Lung (tissue), 11 donors: ENCODE measurements at regions not wholly inside any gene's neighbourhood (a gene's known extent, or its start where the extent isn't known, plus 50 kb on each side); places are given as distances from the start of the nearest gene placed in this dataset.
"Not testable (repeated sequence)": the region's sequence is repeated elsewhere in the genome, so short reads cannot be mapped to it uniquely, and the experiment has no call there.

ENCODE experiments used
- ATAC-seq: fragments of 200-7000 bp; cut with Tn5 transposase; one replicate; pipeline ENCODE4 v1.9.1; 2020; ENCODE audit warnings: moderate number of reproducible peaks; ENCODE audit not compliant: insufficient read depth, low FRiP score
- DNase-seq, 3 donors: peaks; one replicate each; pipeline ENCODE4 v3.0.0-alpha.2; 2013 to 2017
- H3K27ac ChIP-seq, 2 donors: one replicate each; pipeline ENCODE4 v1.5.1; 2013; ENCODE audit warnings: mild to moderate bottlenecking in 2 of 2, moderate library complexity in 2 of 2, control low read depth in 1 of 2, inconsistent platforms in 1 of 2, low read depth in 1 of 2, low read length in 1 of 2
- H3K27me3 ChIP-seq, 3 donors: one replicate each; pipeline ENCODE4 v1.5.1; 2013; ENCODE audit warnings: low read length in 2 of 3; ENCODE audit not compliant: control insufficient read depth in 3 of 3, insufficient read depth in 3 of 3
- H3K36me3 ChIP-seq, 4 donors: one replicate each; pipeline ENCODE4 v1.5.1; 2013; ENCODE audit warnings: low read length in 4 of 4, mild to moderate bottlenecking in 1 of 4, moderate library complexity in 1 of 4; ENCODE audit not compliant: control insufficient read depth in 4 of 4, insufficient read depth in 4 of 4
- H3K4me1 ChIP-seq, 5 donors: one replicate each; pipeline ENCODE4 v1.5.1; 2013; ENCODE audit warnings: low read length in 5 of 5, mild to moderate bottlenecking in 2 of 5, moderate library complexity in 1 of 5; ENCODE audit not compliant: control insufficient read depth in 5 of 5, insufficient read depth in 5 of 5
- H3K4me3 ChIP-seq: one replicate; pipeline ENCODE4 v1.5.1; 2013; ENCODE audit warnings: mild to moderate bottlenecking, control low read depth, moderate library complexity
- H3K9ac ChIP-seq, 2 donors: one replicate each; pipeline ENCODE4 v1.5.1; 2013; ENCODE audit warnings: low read length in 2 of 2, control low read depth in 1 of 2; ENCODE audit not compliant: insufficient read depth in 1 of 2
- H3K9me3 ChIP-seq, 4 donors: one replicate each; pipeline ENCODE4 v1.5.1; 2013; ENCODE audit warnings: low read length in 3 of 4, mild to moderate bottlenecking in 1 of 4, moderate library complexity in 1 of 4; ENCODE audit not compliant: control insufficient read depth in 4 of 4, insufficient read depth in 3 of 4
- WGBS, 2 donors: extraction: QIAGEN DNeasy Blood & Tissue Kit; methylation state at CpG; one replicate each; pipeline ENCODE4 v1.1.7; 2013; 5-methylcytosine and 5-hydroxymethylcytosine counted together
- TF ChIP-seq, protein P1 (sequence below): IDR thresholded peaks from 2 replicates; pipeline ENCODE4 v1.5.1; 2012; ENCODE audit warnings: mild to moderate bottlenecking; ENCODE audit errors: control extremely low read depth, extremely low read depth
- donor health status: control.
- donor health status: control.
- donor health status: Bipolar disorder and iron deficiency.
- donor health status: healthy.
- donor health status: DM: yes; HTN: yes; CAD: no.

DNA sequence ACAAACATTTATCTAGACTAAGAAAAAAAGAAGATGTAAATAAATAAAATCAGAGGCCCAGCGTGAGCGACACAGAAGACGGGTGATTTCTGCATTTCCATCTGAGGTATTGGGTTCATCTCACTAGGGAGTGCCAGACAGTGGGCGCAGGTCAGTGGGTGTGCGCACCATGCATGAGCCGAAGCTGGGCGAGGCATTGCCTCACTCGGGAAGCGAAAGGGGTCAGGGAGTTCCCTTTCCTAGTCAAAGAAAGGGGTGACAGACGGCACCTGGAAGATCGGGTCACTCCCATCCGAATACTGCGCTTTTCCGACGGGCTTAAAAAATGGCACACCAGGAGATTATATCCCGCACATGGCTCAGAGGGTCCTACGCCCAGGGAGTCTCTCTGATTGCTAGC is 79.5 kb upstream of the ABCD2 start:
- H3K4me3 ChIP-seq, ATAC-seq, H3K9me3 ChIP-seq, H3K27ac ChIP-seq, H3K9ac ChIP-seq, H3K4me1 ChIP-seq, H3K27me3 ChIP-seq, H3K36me3 ChIP-seq, DNase-seq: not testable (repeated sequence)
- 92 to 95% methylated on average over 17 of the region's 17 CpGs for WGBS, 2 donors

DNA sequence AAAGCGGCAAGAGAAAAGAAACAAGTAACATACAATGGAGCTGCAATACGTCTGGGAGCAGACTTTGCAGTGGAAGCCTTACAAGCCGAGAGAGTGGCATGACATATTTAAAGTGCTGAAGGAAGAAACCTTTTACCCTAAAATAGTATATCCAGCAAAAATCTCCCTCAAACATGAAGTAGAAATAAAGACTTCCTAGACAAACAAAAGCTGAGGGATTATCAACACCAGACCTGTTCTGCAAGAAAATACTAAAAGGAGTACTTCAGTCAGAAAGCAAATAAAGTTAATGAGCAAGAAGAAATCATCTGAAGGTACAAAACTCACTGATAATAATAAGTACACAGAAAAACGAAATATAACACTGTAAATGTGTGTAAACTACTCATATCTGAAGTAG is 77.5 kb upstream of the ABCD2 start:
- WGBS, 2 donors, result 68 to 77% methylated on average over 4 of the region's 4 CpGs
- H3K36me3 ChIP-seq, result no peaks in the 10 kb centered on the region
- no peaks in the 10 kb centered on the region for H3K4me1 ChIP-seq
- TF ChIP-seq, protein P1, sequence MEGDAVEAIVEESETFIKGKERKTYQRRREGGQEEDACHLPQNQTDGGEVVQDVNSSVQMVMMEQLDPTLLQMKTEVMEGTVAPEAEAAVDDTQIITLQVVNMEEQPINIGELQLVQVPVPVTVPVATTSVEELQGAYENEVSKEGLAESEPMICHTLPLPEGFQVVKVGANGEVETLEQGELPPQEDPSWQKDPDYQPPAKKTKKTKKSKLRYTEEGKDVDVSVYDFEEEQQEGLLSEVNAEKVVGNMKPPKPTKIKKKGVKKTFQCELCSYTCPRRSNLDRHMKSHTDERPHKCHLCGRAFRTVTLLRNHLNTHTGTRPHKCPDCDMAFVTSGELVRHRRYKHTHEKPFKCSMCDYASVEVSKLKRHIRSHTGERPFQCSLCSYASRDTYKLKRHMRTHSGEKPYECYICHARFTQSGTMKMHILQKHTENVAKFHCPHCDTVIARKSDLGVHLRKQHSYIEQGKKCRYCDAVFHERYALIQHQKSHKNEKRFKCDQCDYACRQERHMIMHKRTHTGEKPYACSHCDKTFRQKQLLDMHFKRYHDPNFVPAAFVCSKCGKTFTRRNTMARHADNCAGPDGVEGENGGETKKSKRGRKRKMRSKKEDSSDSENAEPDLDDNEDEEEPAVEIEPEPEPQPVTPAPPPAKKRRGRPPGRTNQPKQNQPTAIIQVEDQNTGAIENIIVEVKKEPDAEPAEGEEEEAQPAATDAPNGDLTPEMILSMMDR, result no peak
- no peaks in the 10 kb centered on the region for H3K27me3 ChIP-seq
- no peak overlapping the region for H3K27ac ChIP-seq
- DNase-seq (peak in 1 of 3 donors; percentile 2), ATAC-seq (no peak)
- H3K9me3 ChIP-seq, result peaks cover 0 to 2% (median 0%) of the 10 kb centered on the region in 4 donors
- no peak overlapping the region for H3K4me3 ChIP-seq
- H3K9ac ChIP-seq, result no peak overlapping the region

DNA sequence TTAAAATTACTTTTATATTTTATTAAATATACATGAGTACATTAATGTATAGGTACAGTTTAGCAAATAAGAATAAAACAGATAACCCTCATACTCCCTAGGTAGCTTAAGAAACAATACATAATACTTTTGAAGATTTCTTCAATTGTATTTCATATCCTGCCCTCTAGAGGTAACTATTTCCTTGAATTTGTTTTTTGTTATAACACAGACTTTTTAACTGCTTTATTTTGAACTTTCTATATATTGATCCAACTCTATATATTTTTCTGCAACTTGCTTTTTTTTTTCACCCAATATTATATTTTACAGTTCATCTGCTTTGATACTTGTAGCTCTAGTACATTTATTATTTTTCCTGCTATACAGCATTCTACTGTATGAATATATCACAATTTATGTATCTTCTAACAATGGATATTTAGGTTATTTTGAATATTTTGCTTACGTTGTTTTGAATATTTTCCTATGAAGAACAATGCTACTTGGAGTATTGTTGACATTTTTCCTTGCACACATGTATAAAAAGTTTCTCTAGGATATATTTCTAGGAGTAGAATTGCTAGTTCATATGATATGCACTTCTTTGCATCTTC is 72.8 kb upstream of the ABCD2 start:
- no peaks in the 10 kb centered on the region for H3K27me3 ChIP-seq
- H3K27ac ChIP-seq, result no peak overlapping the region
- H3K9me3 ChIP-seq, result peaks cover 0 to 2% (median 0%) of the 10 kb centered on the region in 4 donors
- ATAC-seq, result no peak
- TF ChIP-seq, protein P1, result no peak
- 71 to 84% methylated on average over 1 of the region's 1 CpG for WGBS, 2 donors
- no peak overlapping the region for H3K9ac ChIP-seq
- no peaks in the 10 kb centered on the region for H3K4me1 ChIP-seq
- peak in 2 of 3 donors; percentile 5 to 7 for DNase-seq
- no peaks in the 10 kb centered on the region for H3K36me3 ChIP-seq
- H3K4me3 ChIP-seq, result no peak overlapping the region

DNA sequence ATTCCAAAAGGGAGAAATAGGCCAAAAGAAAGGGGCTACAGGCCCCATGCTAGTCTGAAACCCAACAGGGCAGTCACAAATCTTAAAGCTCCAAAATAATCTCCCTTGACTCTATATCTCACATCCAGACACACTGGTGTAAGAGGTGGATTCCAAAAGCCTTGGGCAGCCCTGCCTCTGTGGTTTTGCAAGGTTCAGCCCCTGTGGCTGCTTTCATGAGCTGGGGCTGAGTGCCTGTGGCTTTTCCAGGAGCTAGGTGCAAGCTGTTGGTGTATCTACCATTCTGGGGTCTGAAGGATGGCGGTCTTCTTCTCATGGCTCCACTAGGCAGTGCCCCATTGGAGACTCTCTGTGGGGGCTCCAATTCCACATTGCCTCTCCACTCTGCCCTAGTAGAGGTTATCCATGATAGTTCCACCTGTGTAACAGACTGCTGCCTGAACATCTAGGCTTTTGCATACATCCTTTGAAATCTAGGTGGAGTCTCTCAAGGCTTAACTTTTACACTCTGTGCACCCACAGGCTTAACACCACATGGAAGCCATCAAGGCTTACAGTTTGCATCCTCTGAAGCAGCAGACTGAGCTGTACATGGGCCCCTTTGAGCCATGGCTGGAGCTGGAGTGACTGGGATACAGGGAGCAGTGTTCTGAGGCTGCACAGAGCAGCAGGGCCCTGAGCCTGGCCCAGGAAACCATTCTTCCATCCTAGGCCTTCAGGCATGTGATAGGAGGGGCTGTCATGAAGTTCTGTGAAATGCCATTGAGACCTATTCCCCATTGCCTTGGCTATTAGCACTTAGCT is 66.5 kb upstream of the ABCD2 start:
- no peaks in the 10 kb centered on the region for H3K27me3 ChIP-seq
- H3K27ac ChIP-seq, result no peak overlapping the region
- no peak overlapping the region for H3K4me3 ChIP-seq
- 97 to 100% methylated on average over 1 of the region's 1 CpG for WGBS, 2 donors
- H3K36me3 ChIP-seq, result no peaks in the 10 kb centered on the region
- DNase-seq (no peak), ATAC-seq (no peak)
- H3K9ac ChIP-seq, result no peak overlapping the region
- no peaks in the 10 kb centered on the region for H3K9me3 ChIP-seq
- H3K4me1 ChIP-seq, result no peaks in the 10 kb centered on the region
- TF ChIP-seq, protein P1, result no peak
